ENCODE measurements at regions not wholly inside any gene's neighbourhood (a gene's known extent, or its start where the extent isn't known, plus 50 kb on each side); places are given as distances from the start of the nearest gene placed in this dataset.

DNA sequence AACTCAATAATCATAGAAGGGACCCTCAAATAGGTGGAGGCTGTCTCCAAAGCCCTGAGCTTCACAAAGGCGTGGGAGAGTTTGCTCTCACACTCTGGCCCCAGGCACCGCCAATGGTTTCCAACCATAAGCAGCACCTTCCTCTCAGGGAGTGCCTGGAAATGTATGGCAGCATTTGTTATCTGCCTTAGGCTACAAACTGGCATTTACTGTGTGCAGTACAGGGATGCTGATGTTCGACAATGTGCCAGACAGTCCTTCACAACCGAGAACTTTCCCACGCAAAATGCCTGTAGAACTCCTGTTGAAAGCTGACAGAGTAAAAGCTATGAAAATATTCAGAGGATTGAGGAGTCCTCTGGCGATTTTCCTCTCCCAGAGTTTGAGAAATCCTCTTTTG, 55.7 kb upstream of the CDKN2AIP start:
- TF ChIP-seq, protein P1, sequence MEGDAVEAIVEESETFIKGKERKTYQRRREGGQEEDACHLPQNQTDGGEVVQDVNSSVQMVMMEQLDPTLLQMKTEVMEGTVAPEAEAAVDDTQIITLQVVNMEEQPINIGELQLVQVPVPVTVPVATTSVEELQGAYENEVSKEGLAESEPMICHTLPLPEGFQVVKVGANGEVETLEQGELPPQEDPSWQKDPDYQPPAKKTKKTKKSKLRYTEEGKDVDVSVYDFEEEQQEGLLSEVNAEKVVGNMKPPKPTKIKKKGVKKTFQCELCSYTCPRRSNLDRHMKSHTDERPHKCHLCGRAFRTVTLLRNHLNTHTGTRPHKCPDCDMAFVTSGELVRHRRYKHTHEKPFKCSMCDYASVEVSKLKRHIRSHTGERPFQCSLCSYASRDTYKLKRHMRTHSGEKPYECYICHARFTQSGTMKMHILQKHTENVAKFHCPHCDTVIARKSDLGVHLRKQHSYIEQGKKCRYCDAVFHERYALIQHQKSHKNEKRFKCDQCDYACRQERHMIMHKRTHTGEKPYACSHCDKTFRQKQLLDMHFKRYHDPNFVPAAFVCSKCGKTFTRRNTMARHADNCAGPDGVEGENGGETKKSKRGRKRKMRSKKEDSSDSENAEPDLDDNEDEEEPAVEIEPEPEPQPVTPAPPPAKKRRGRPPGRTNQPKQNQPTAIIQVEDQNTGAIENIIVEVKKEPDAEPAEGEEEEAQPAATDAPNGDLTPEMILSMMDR (IDR thresholded peaks at IDR 0.05) = no peak
- TF ChIP-seq MAX (CRISPR knock-in tag; IDR thresholded peaks at IDR 0.05) (no peak), TP53 (CRISPR knock-in tag; IDR thresholded peaks at IDR 0.05) (no peak), ZNF263 (CRISPR knock-in tag; IDR thresholded peaks at IDR 0.05; ENCODE audit: low read depth) (no peak), ZBTB21 (CRISPR knock-in tag; IDR thresholded peaks at IDR 0.05; ENCODE audit: borderline replicate concordance) (no peak), CREB1 (CRISPR knock-in tag; IDR thresholded peaks at IDR 0.05) (no peak)
- TF ChIP-seq, protein P2, sequence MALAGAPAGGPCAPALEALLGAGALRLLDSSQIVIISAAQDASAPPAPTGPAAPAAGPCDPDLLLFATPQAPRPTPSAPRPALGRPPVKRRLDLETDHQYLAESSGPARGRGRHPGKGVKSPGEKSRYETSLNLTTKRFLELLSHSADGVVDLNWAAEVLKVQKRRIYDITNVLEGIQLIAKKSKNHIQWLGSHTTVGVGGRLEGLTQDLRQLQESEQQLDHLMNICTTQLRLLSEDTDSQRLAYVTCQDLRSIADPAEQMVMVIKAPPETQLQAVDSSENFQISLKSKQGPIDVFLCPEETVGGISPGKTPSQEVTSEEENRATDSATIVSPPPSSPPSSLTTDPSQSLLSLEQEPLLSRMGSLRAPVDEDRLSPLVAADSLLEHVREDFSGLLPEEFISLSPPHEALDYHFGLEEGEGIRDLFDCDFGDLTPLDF (CRISPR knock-in tag; IDR thresholded peaks at IDR 0.05) = no peak

Measured in WTC11 (cell line).